ENCODE measurements at regions not wholly inside any gene's neighbourhood (a gene's known extent, or its start where the extent isn't known, plus 50 kb on each side); places are given as distances from the start of the nearest gene placed in this dataset.

GRCh38 chr3:135528413-135529015 is 437.0 kb upstream of the PPP2R3A start:
- no peak for TF ChIP-seq POLR2A (IDR thresholded peaks at IDR 0.05)
- no peak for TF ChIP-seq CTCF (IDR thresholded peaks at IDR 0.05)

All from sigmoid colon (tissue), 3 donors.